ENCODE measurements at regions not wholly inside any gene's neighbourhood (a gene's known extent, or its start where the extent isn't known, plus 50 kb on each side); places are given as distances from the start of the nearest gene placed in this dataset.

- no peak for DNase-seq
These were observed 677.2 kb upstream of the INTU start for GRCh38 chr4:126955292-126956183.

GRCh38 chr4:126956184-126956897 lies 676.4 kb upstream of the INTU start:
- DNase-seq = no peak

GRCh38 chr4:126957556-126957955 lies 675.2 kb upstream of the INTU start:
- DNase-seq = no peak

DNA sequence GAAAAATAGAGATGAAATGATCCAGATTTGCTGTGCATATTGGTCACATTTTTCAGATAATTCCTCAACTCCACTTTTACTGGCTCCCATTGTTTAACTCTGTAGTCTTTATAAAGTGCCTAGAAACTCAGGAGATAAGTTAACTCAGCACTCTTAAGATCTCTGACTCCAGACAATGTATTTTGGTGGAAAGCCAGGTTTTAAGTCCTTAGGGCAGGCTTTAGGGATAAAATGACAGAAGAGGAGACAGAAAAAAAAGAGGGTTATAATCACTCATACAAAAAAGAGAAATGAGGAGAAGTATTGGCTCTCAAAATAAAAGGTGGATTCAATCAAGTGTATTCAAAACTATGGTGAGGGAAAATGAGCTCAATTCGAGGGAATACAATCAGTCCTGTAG lies 674.8 kb upstream of the INTU start:
- no peak for DNase-seq

GRCh38 chr4:126958482-126958881 lies 674.3 kb upstream of the INTU start:
- no peak for DNase-seq

DNA sequence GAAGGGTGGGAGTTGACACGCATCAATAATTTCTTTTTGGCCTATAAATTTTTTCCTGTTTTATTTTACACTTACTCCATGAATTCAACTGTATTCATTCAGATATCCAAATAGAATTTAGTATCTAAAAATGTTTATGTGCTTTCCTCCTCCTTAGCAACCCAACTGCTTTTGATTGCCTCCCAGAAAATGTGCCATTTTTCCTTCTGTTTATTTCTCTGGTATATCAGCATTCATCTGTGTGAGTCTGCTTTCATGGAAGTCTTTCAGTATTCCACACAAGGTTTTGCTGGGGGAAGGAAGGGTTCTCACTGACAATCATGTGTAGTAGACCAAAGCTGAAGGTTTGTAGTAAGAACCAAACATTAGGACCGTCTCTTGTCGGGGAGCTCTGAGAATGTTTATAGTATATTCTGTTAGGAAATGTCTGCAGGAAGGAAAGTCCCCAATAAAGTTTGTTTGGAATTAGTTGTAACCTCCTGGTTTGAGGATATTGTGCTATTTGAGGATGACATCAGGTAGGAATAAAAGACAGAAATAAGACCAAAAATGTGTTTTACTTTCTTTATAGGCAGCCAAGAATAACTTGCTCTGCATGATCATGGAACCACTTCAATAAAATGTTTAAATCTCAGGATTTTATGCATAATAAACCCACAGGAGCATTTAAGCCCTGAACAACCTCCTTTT lies 673.6 kb upstream of the INTU start:
- no peak for DNase-seq

- no peak for DNase-seq
These were observed 672.0 kb upstream of the INTU start for GRCh38 chr4:126960760-126961159.

DNA sequence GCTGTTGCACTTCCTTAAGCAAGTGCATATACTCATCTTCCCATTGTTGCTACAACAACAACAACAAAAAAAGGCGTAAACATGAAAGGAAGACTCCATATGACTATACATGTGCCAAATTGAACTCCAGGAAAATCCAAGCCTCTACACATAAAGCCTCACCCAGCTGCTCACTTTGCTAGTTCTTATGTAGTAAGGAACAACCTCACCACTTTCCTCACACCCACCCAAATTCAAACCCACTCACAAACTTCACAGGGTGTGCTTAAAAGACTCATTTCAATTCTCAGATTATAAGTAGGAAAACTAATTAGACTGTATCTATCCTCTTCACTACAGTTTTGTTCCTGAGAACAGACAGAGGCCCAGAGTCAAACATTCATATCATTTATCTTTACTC lies 671.1 kb upstream of the INTU start:
- no peak for DNase-seq

GRCh38 chr4:126965877-126966276 lies 666.9 kb upstream of the INTU start:
- DNase-seq = no peak

DNA sequence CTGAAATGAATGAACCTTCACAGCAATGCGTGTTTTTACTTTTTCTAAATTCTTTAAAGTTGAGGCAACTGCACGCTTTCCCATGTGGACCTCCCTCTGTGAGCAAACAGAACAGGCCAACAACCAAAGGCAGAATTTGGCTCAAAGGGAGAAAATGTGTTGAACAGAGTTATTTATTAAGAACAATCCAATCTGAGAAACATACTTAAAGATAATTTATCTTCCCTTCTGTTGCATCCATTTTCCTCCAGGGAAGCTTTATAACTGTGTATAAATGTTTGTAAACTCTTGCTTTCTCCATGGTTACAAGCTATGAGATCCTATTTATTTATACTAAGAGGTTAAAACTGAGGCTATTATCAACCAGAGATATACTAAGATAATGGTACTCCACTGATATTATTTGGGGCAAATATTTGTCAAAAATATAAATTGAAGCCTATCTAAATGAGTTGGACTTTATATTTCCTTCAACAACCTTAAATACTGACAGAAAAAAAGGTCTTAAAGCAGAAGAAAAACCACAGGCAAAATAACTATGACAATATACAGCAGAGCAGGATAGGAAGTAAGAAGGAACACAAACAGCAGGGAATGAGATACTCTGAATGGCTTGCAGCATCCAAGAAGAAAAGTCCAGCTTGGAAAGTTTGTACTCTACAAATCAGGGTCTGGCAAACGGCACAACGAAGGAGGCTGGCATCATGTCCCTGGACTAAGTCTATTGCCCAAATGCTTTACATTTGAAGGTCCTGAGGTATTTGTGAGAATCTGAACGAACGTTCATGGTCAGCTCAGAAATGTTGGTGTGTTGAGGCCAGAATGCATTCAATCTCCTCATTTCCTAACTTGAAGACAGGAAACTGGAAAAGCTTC lies 663.2 kb upstream of the INTU start:
- no peak for DNase-seq

DNA sequence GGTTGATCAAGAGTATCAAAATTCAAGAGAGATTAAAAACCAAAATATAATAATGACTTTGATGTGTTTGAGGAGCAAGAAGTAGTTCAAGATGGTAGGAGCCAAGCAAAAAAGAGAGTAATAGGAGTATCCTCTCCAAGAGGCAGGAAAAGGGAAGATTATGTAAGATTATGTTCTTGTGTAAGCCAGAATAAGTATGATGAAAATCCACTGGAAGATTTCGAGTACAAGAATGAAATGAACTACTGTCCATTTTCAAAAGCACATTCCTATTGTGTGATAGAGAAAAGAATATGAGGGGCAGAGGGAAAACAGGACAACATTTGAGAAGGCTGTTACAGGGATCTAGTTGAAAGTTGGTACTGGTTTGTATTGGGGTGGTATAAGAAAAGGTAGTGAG lies 659.6 kb upstream of the INTU start:
- DNase-seq = no peak

GRCh38 chr4:126976850-126977632 lies 655.7 kb upstream of the INTU start:
- no peak for DNase-seq

GRCh38 chr4:126986005-126986404 lies 646.8 kb upstream of the INTU start:
- no peak for DNase-seq

DNA sequence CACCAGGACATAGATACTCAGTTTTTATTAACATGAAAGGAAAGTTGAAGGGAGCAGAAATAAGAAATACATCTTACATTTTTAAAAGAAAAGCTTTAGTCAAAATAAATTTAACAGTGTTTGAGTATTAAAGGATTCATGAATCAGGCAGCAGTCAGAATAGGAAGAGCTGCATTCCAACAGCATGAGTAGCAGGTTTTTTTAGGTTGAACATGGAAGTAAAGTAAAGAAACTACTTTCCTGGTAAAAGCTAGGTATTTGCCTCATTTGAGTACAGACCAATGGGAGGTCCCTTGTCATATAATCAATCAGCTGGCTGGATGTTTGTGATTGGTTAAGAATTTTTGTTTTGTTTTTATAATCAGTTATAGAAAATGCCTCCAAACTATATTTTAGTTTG lies 645.9 kb upstream of the INTU start:
- DNase-seq = no peak

DNA sequence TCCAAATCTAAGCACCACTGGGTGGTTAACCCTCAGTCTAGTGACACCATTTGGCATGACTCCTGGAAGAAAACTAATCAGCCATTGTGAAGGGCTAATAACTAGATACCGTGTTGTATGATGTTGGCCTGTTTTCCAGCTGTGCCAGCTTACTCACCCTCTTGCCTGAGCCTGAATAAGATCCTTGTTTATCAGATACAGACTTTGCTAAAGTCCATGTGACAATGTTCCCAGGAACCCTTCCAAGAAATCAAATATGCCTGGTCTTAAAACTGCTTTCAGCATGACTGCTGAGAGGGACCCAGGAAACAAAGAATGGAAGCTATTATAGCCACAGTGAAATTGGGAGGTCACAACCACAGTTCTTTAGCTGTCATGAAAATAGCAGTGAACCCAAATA lies 640.8 kb upstream of the INTU start:
- peak in 7 of 14 donors; percentile 3 to 45 (median 15) for DNase-seq

DNA sequence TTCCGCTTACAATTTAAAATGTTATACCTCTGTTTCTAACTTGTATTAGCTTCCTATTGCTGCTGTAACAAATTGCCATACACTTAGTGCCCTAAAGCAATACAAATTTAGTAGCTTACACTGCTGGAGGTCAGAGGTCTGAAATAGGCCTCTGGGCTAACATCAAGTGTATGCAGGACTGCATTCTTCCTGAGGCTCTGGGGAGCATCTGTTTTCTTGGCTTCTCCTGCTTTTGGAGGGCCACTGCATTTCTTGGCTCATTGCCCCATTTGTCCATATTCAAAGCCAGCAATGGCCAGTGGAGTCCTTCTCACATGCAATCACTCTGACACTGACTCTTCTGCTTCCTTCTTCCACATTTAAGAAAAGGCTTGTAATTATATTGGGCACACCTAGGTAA lies 639.8 kb upstream of the INTU start:
- no peak for DNase-seq

DNA sequence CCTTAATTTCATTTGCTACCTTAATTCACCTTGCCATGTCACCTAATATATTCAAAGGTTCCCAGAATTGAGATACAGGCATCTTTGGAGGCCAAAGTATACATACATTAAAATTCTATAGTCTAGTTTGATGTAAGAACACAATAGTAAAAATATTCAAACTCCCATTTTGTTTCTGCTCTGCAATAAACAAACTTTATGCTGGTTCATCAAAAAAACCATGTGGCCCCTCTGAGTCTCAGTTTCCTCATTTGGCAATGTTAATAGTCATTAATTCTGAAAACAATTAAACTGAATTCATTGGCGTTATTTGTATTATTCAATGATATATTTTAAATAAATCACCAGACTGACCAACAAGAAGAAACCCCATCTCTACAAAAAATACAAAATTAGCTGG lies 639.4 kb upstream of the INTU start:
- no peak for DNase-seq

- DNase-seq = no peak
These were observed 637.5 kb upstream of the INTU start for GRCh38 chr4:126995235-126995634.

DNA sequence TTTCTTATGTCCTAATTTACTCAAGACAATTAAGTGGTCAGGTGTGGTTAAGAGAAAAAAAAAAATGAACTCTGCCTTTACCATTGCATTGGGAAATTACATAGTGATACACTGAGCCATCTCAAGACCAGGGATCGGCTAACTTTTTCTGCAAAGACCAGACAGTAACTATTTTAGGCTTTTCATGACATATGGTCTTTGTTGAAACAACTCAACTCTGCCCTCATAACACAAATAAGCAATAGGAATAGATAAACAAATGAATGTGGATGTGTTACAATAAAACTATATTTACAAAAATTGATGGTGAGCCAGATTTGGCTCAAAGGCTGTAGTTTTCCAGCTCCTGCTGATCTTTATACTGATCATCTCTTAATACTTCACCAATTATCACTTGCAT lies 632.6 kb upstream of the INTU start:
- DNase-seq = no peak

DNA sequence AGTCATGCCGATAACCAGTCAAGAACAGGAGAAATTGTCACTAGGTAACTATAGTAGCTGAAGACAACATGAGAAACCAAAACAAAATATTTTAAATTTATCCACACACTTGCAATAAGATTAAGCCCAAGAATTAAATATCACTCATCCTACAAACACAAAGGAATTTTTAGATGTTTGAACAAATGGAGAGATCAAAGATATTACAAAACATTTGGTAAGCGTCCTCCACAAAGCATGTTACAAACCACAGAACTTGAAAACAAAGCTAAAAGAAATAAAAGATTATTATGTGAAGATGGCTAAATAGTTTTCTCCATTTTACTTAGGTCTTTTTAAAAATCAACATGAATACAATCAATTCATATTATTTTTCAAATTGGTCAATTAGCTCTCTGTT lies 631.9 kb upstream of the INTU start:
- DNase-seq = no peak

DNA sequence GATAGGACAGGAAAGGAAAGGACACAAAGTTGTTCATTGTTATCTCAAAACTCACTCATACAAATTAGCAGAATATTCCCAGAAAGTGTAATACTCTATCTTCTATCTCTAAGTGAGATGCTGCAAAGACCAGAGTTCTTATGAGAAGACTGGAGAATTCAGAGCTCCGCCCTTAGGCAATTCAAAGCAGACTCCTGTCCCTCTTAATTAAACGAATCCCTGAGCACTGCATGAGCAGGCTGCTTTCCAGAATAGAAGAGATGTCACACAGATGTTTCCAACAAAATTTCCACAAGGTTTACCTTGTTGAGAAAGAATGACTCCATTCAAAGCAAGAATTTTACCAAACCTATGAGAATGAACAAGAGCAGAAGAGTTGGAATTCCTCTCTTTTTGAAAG lies 630.8 kb upstream of the INTU start:
- no peak for DNase-seq

- no peak for DNase-seq
These were observed 626.3 kb upstream of the INTU start for GRCh38 chr4:127006446-127006877.

Data from C1 segment of cervical spinal cord (tissue), 14 donors.